Astrocyte of the cerebellum (primary cell): ENCODE measurements at regions not wholly inside any gene's neighbourhood (a gene's known extent, or its start where the extent isn't known, plus 50 kb on each side); places are given as distances from the start of the nearest gene placed in this dataset.

Experiments
- DNase-seq: peaks from one replicate; pipeline ENCODE4 v3.0.0-alpha.2; 2011; ENCODE audit warnings: low read depth
- H3K4me3 ChIP-seq: 2 replicates; pipeline ENCODE4 v1.5.1; 2011; ENCODE audit warnings: mild to moderate bottlenecking, low read depth, low read length, moderate library complexity
- CTCF ChIP-seq: IDR thresholded peaks from 2 replicates; pipeline ENCODE4 v1.5.1; 2012; ENCODE audit warnings: low read length, low read depth, moderate library complexity, mild to moderate bottlenecking; ENCODE audit errors: missing control alignments
- in situ Hi-C: cut with HindIII; loops from 2 replicates; pipeline ENCODE4 v1.10.0; 2017; ENCODE audit warnings: low sequenced_read_pairs

DNA sequence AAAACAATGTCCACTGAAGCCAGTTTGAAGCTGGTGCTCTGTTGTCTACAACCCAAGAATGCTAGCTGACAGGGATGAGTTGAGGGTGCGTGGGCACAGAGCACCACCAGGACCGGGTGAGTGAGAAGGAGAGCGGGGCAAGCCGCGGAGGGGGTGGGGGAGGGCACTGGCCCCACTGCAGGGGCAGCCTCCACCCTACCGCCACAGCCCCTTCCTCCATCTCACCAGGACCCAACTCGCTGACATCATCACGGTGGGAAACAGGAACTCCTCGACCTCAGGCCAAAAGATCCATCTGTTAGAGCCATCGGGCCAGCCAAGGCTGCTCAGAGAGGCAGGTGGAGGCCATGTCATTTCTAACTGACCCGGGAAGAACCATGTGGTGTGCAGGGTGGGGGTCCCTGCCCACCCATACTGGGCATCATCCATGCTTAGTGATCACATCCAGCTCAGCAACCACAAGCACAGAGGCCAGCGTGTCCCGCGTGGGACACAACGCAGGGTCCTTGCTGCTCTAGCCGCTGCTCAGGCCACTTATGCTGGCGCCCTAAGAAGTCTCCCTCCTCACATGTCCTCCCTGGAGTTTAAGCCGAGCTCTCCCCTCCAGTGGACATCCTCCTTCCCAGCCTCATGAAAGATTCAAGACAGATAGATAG lies 57.6 kb upstream of the GATA2 start:
- no peak for DNase-seq
- in situ Hi-C loops, result no loop called here
- H3K4me3 ChIP-seq, result no peak overlapping the region
- no peak for TF ChIP-seq CTCF

GRCh38 chr3:128550113-128550440 lies 57.1 kb upstream of the GATA2 start:
- no peak for DNase-seq
- H3K4me3 ChIP-seq, result no peak overlapping the region
- TF ChIP-seq CTCF, result no peak
- in situ Hi-C loops, result no loop called here

GRCh38 chr3:128549283-128550112 lies 56.5 kb upstream of the GATA2 start:
- TF ChIP-seq CTCF, result no peak
- DNase-seq, result peak; percentile 31
- H3K4me3 ChIP-seq, result no peak overlapping the region
- in situ Hi-C loops, result no loop called here

- no peak for DNase-seq
- no peak for TF ChIP-seq CTCF
- in situ Hi-C loops, result no loop called here
- no peak overlapping the region for H3K4me3 ChIP-seq
Measured at GRCh38 chr3:128548426-128549282, 55.7 kb upstream of the GATA2 start.

DNA sequence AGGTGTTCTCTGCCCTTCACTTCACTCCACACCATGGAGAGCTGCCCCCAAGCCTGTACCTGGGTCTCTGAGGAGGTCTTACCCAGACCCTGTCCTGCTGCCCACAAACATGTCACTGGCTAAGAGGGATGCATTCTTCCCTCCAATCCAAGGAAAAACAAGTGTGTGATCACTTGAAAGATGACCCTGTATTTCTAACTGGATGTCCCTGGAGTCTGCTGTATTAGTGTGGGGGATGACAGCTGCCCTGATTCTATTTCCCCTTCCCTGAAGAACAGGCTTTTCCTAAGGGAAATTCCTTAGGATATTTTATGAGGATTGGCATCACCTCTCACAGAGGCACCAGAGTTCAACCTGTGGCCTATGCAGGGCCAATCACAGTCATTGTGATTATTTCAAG lies 55.0 kb upstream of the GATA2 start:
- no peak for DNase-seq
- in situ Hi-C loops, result no loop called here
- no peak for TF ChIP-seq CTCF
- H3K4me3 ChIP-seq, result no peak overlapping the region

- DNase-seq, result no peak
- in situ Hi-C loops, result no loop called here
- TF ChIP-seq CTCF, result no peak
- H3K4me3 ChIP-seq, result no peak overlapping the region
Measured at GRCh38 chr3:128547368-128547987, 54.5 kb upstream of the GATA2 start.
